Neural cell (in vitro differentiated cells): ENCODE measurements at regions not wholly inside any gene's neighbourhood (a gene's known extent, or its start where the extent isn't known, plus 50 kb on each side); places are given as distances from the start of the nearest gene placed in this dataset.

Experiments used
- H2AFZ ChIP-seq: fragments of 200-600, 300-800 bp; sonication (generic), shearing (Covaris generic); 2 replicates; pipeline ENCODE4 v1.6.0; 2014; ENCODE audit warnings: low read depth, mild to moderate bottlenecking, antibody characterized with exemption, low read length, moderate library complexity
- H3F3A ChIP-seq: fragments of 200-600 bp; shearing (Covaris generic); 2 replicates; pipeline ENCODE4 v1.6.1; 2016; ENCODE audit warnings: mild to moderate bottlenecking, moderate library complexity, mixed read lengths, antibody characterized with exemption, low read length; ENCODE audit not compliant: insufficient read depth, poor library complexity, severe bottlenecking
- H3K27ac ChIP-seq: fragments of 200-600, 300-800 bp; sonication (generic), shearing (Covaris generic); 2 replicates; pipeline ENCODE4 v1.5.1; 2014; ENCODE audit warnings: mild to moderate bottlenecking, low read length, moderate library complexity
- H3K27me3 ChIP-seq: fragments of 300-800, 200-600 bp; sonication (generic), shearing (Covaris generic); 2 replicates; pipeline ENCODE4 v1.6.0; 2014; ENCODE audit warnings: mild to moderate bottlenecking, low read depth, low read length, moderate library complexity; ENCODE audit not compliant: insufficient read depth
- H3K36me3 ChIP-seq: fragments of 300-800, 200-600 bp; sonication (generic), shearing (Covaris generic); 2 replicates; pipeline ENCODE4 v1.5.1; 2014; ENCODE audit warnings: mild to moderate bottlenecking, antibody characterized with exemption, low read length, moderate library complexity; ENCODE audit not compliant: insufficient read depth
- H3K4me2 ChIP-seq: fragments of 300-800, 200-600 bp; sonication (generic), shearing (Covaris generic); 2 replicates; pipeline ENCODE4 v1.6.0; 2014; ENCODE audit warnings: mild to moderate bottlenecking, low read length
- H3K4me3 ChIP-seq: fragments of 300-800, 200-600 bp; sonication (generic), shearing (Covaris generic); 2 replicates; pipeline ENCODE4 v1.5.1; 2014; ENCODE audit warnings: mild to moderate bottlenecking, low read length, moderate library complexity
- H3K79me2 ChIP-seq: fragments of 200-600 bp; shearing (Covaris generic); replicated peaks from 2 replicates; pipeline ENCODE4 v1.6.0; 2014; ENCODE audit warnings: mild to moderate bottlenecking, low read length, moderate library complexity; ENCODE audit not compliant: insufficient read depth
- H3K9ac ChIP-seq: fragments of 300-800, 200-600 bp; sonication (generic), shearing (Covaris generic); 2 replicates; pipeline ENCODE4 v1.6.1; 2016; ENCODE audit warnings: mild to moderate bottlenecking, low read length, mixed read lengths
- H3K9me2 ChIP-seq: fragments of 200-600 bp; shearing (Covaris generic); 2 replicates; pipeline ENCODE4 v1.6.1; 2016; ENCODE audit warnings: mild to moderate bottlenecking, low read length, mixed read lengths; ENCODE audit not compliant: insufficient read depth
- H3K9me3 ChIP-seq: fragments of 200-600, 300-800 bp; sonication (generic), shearing (Covaris generic); 2 replicates; pipeline ENCODE4 v1.6.1; 2016; ENCODE audit warnings: mild to moderate bottlenecking, mixed run types, low read length, moderate library complexity, mixed read lengths
- H4K20me1 ChIP-seq: fragments of 200-600 bp; shearing (Covaris generic); 2 replicates; pipeline ENCODE4 v1.6.1; 2016; ENCODE audit warnings: mild to moderate bottlenecking, mixed run types; ENCODE audit not compliant: insufficient read depth
- EP300 ChIP-seq: fragments of 450-650 bp; conservative IDR thresholded peaks from 2 replicates; pipeline ENCODE4 v1.6.1; 2014; ENCODE audit warnings: antibody characterized with exemption, mild to moderate bottlenecking, moderate library complexity; ENCODE audit not compliant: poor library complexity, severe bottlenecking
- EZH2 ChIP-seq: fragments of 200-600, 300-800 bp; shearing (Covaris generic), sonication (generic); IDR thresholded peaks from 2 replicates; pipeline ENCODE4 v1.6.1; 2014; ENCODE audit warnings: antibody characterized with exemption, low read length, borderline replicate concordance, mild to moderate bottlenecking; ENCODE audit not compliant: insufficient read depth, poor library complexity, severe bottlenecking
- MXI1 ChIP-seq: fragments of 450-650 bp; conservative IDR thresholded peaks from 2 replicates; pipeline ENCODE4 v1.6.1; 2014; ENCODE audit warnings: antibody characterized with exemption, mild to moderate bottlenecking; ENCODE audit not compliant: poor library complexity, severe bottlenecking
- POLR2AphosphoS5 ChIP-seq: IDR thresholded peaks from 2 replicates; pipeline ENCODE4 v1.6.1; 2012
- RAD21 ChIP-seq: fragments of 450-650 bp; conservative IDR thresholded peaks from 2 replicates; pipeline ENCODE4 v1.6.1; 2014; ENCODE audit warnings: antibody characterized with exemption, mild to moderate bottlenecking, moderate library complexity
- SMC3 ChIP-seq: fragments of 450-650 bp; conservative IDR thresholded peaks from 2 replicates; pipeline ENCODE4 v1.6.1; 2014; ENCODE audit warnings: antibody characterized with exemption, mild to moderate bottlenecking, moderate library complexity; ENCODE audit not compliant: poor library complexity
- TAF1 ChIP-seq: IDR thresholded peaks from 2 replicates; pipeline ENCODE4 v1.6.1; 2012; ENCODE audit warnings: low read depth
- TF ChIP-seq, protein P1 (sequence below): IDR thresholded peaks from 2 replicates; pipeline ENCODE4 v1.6.1; 2012; ENCODE audit warnings: borderline replicate concordance
- TF ChIP-seq, protein P2 (sequence below): fragments of 450-650 bp; IDR thresholded peaks from 2 replicates; pipeline ENCODE4 v1.5.1; 2014; ENCODE audit warnings: antibody characterized with exemption, mild to moderate bottlenecking, moderate library complexity; ENCODE audit not compliant: poor library complexity, severe bottlenecking

DNA sequence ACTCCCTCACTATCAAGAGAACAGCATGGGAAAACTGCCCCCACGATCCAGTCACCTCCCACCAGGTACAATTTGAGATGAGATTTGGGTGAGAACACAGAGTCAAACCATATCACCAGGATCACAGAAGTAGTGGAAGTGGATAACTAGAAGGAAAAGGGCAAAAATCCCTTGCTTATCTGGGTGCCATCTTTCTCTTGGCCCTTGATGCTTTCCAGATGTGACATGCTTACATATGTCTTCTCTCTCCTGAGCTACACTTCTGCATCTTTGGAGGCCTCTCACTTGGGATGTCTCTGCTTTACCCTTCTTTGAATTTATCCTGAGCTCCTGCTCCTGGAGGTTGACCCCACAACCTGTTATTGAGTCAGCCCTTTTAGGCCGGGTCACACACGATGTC, 57.6 kb upstream of the APOBEC4 start:
- no peaks in the 10 kb centered on the region for H3K27me3 ChIP-seq
- no peaks in the 10 kb centered on the region for H3K9me3 ChIP-seq
- H3K4me2 ChIP-seq = no peak overlapping the region

DNA sequence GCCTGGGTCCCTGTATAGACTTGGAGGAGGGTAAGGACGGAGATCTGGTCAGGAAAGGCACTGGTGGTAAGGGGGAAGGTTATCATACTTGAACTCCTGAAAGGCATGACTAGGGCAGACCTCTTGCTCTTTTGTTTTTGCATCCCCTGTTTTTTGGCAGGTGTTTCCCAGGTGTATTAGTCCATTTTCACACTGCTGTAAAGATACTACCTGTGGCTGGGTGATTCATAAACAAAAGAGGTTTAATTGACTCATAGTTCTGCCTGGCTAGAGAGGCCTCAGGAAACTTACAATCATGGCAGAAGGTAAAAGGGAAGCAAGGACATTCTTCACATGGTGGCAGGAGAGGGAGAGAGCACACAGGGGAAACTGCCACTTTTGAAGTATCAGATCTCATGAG, 57.2 kb upstream of the APOBEC4 start:
- Histone ChIP-seq H3K9me2 (no peaks in the 10 kb centered on the region), H4K20me1 (no peaks in the 10 kb centered on the region), H3K36me3 (no peaks in the 10 kb centered on the region), H3K4me3 (no peak overlapping the region), H2AFZ (no peak overlapping the region), H3K27ac (no peak overlapping the region), H3K9ac (no peak overlapping the region), H3K4me2 (no peak overlapping the region), H3K9me3 (no peaks in the 10 kb centered on the region), H3F3A (no peaks in the 10 kb centered on the region), H3K27me3 (no peaks in the 10 kb centered on the region), H3K79me2 (no peaks in the 10 kb centered on the region)
- TF ChIP-seq, protein P1, sequence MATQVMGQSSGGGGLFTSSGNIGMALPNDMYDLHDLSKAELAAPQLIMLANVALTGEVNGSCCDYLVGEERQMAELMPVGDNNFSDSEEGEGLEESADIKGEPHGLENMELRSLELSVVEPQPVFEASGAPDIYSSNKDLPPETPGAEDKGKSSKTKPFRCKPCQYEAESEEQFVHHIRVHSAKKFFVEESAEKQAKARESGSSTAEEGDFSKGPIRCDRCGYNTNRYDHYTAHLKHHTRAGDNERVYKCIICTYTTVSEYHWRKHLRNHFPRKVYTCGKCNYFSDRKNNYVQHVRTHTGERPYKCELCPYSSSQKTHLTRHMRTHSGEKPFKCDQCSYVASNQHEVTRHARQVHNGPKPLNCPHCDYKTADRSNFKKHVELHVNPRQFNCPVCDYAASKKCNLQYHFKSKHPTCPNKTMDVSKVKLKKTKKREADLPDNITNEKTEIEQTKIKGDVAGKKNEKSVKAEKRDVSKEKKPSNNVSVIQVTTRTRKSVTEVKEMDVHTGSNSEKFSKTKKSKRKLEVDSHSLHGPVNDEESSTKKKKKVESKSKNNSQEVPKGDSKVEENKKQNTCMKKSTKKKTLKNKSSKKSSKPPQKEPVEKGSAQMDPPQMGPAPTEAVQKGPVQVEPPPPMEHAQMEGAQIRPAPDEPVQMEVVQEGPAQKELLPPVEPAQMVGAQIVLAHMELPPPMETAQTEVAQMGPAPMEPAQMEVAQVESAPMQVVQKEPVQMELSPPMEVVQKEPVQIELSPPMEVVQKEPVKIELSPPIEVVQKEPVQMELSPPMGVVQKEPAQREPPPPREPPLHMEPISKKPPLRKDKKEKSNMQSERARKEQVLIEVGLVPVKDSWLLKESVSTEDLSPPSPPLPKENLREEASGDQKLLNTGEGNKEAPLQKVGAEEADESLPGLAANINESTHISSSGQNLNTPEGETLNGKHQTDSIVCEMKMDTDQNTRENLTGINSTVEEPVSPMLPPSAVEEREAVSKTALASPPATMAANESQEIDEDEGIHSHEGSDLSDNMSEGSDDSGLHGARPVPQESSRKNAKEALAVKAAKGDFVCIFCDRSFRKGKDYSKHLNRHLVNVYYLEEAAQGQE = no peak
- TF ChIP-seq RAD21 (no peak), EZH2 (no peak), POLR2AphosphoS5 (no peak)
- TF ChIP-seq, protein P2, sequence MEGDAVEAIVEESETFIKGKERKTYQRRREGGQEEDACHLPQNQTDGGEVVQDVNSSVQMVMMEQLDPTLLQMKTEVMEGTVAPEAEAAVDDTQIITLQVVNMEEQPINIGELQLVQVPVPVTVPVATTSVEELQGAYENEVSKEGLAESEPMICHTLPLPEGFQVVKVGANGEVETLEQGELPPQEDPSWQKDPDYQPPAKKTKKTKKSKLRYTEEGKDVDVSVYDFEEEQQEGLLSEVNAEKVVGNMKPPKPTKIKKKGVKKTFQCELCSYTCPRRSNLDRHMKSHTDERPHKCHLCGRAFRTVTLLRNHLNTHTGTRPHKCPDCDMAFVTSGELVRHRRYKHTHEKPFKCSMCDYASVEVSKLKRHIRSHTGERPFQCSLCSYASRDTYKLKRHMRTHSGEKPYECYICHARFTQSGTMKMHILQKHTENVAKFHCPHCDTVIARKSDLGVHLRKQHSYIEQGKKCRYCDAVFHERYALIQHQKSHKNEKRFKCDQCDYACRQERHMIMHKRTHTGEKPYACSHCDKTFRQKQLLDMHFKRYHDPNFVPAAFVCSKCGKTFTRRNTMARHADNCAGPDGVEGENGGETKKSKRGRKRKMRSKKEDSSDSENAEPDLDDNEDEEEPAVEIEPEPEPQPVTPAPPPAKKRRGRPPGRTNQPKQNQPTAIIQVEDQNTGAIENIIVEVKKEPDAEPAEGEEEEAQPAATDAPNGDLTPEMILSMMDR = no peak

More for the DNA sequence above, 57.6 kb upstream of the APOBEC4 start:
- Histone ChIP-seq H3K27ac (no peak overlapping the region), H3K4me3 (no peak overlapping the region), H3K9me2 (no peaks in the 10 kb centered on the region), H3K36me3 (no peaks in the 10 kb centered on the region), H3K79me2 (no peaks in the 10 kb centered on the region), H4K20me1 (no peaks in the 10 kb centered on the region), H2AFZ (no peak overlapping the region), H3F3A (no peaks in the 10 kb centered on the region), H3K9ac (no peak overlapping the region)
- TF ChIP-seq RAD21 (no peak), EP300 (no peak), SMC3 (no peak), TAF1 (no peak), EZH2 (no peak), MXI1 (no peak)
- TF ChIP-seq, protein P1 = no peak
